GM21447 (cell line): ENCODE measurements at regions not wholly inside any gene's neighbourhood (a gene's known extent, or its start where the extent isn't known, plus 50 kb on each side); places are given as distances from the start of the nearest gene placed in this dataset.

Source experiments
- ATAC-seq: cut with Tn5 transposase; IDR thresholded peaks from one replicate; pipeline ENCODE4 v1.9.1; 2021; ENCODE audit not compliant: unreplicated experiment

- no peak for ATAC-seq
Measured at GRCh38 chr15:94535298-94536048, 304.1 kb downstream of the MCTP2 start.

GRCh38 chr15:94536549-94536948 lies 305.2 kb downstream of the MCTP2 start:
- no peak for ATAC-seq

- no peak for ATAC-seq
Measured at GRCh38 chr15:94538280-94538679, 306.9 kb downstream of the MCTP2 start.

- ATAC-seq: no peak
Measured at GRCh38 chr15:94542391-94542790, 311.0 kb downstream of the MCTP2 start.

GRCh38 chr15:94546808-94547207 lies 315.4 kb downstream of the MCTP2 start:
- no peak for ATAC-seq

- ATAC-seq: no peak
Measured at GRCh38 chr15:94547711-94548110, 316.4 kb downstream of the MCTP2 start.

- ATAC-seq: no peak
Measured at GRCh38 chr15:94555841-94556519, 324.6 kb downstream of the MCTP2 start.

GRCh38 chr15:94561036-94561689 lies 329.8 kb downstream of the MCTP2 start:
- no peak for ATAC-seq

GRCh38 chr15:94563456-94563855 lies 332.1 kb downstream of the MCTP2 start:
- no peak for ATAC-seq

GRCh38 chr15:94576889-94577533 lies 345.6 kb downstream of the MCTP2 start:
- no peak for ATAC-seq

- no peak for ATAC-seq
Measured at GRCh38 chr15:94579286-94579685, 347.9 kb downstream of the MCTP2 start.

- ATAC-seq: no peak
Measured at GRCh38 chr15:94580211-94580885, 349.0 kb downstream of the MCTP2 start.

GRCh38 chr15:94582368-94582767 lies 351.0 kb downstream of the MCTP2 start:
- peak; percentile 36 for ATAC-seq

- peak; percentile 86 for ATAC-seq
Measured at GRCh38 chr15:94584833-94585244, 353.5 kb downstream of the MCTP2 start.

- ATAC-seq: peak; percentile 67
Measured at GRCh38 chr15:94586099-94586498, 354.7 kb downstream of the MCTP2 start.

- no peak for ATAC-seq
Measured at GRCh38 chr15:94587113-94587512, 355.8 kb downstream of the MCTP2 start.

GRCh38 chr15:94588993-94589392 lies 357.6 kb downstream of the MCTP2 start:
- no peak for ATAC-seq

- no peak for ATAC-seq
Measured at GRCh38 chr15:94592495-94592894, 361.1 kb downstream of the MCTP2 start.

GRCh38 chr15:94596707-94597106 lies 365.3 kb downstream of the MCTP2 start:
- ATAC-seq: no peak

- no peak for ATAC-seq
Measured at GRCh38 chr15:94600505-94600904, 369.1 kb downstream of the MCTP2 start.
